ENCODE measurements at regions not wholly inside any gene's neighbourhood (a gene's known extent, or its start where the extent isn't known, plus 50 kb on each side); places are given as distances from the start of the nearest gene placed in this dataset.

GRCh38 chr3:156017352-156018030 lies 102.9 kb upstream of the KCNAB1 start:
- peak overlapping the region in 1 of 9 donors; percentile 47 for H3K27ac Mint-ChIP-seq
- intact Hi-C loops (cut with micrococcal nuclease), result no loop called here
- no peak overlapping the region for H3K27ac ChIP-seq (ENCODE audit: low read depth, low read length)
- no peak overlapping the region for H3K4me3 Mint-ChIP-seq
- ChIA-PET POLR2A (interaction anchor here (0.6 kb wide), 1 partner anchor 82 kb away, joined by 3 read pairs; no protein-coding TSS in a partner anchor), CTCF (no interaction called here)
- H3K4me1 ChIP-seq (ENCODE audit: control insufficient read depth in 2 of 2, insufficient read depth in 2 of 2, low read length in 2 of 2), result no peaks in the 10 kb centered on the region
- no peaks in the 10 kb centered on the region for H3K4me1 Mint-ChIP-seq
- peaks cover 0 to 15% (median 3%) of the 10 kb centered on the region in 5 donors for H3K27me3 Mint-ChIP-seq
- H3K27me3 ChIP-seq (ENCODE audit: control insufficient read depth in 2 of 2, insufficient read depth in 2 of 2, low read length in 2 of 2), result no peaks in the 10 kb centered on the region
- DNase-seq, result no peak
- no peaks in the 10 kb centered on the region for H3K36me3 Mint-ChIP-seq
- no peaks in the 10 kb centered on the region for H3K9me3 ChIP-seq (ENCODE audit: control insufficient read depth in 2 of 3, low read length in 3 of 3)
- ATAC-seq, result no peak
- no peaks in the 10 kb centered on the region for H3K9me3 Mint-ChIP-seq
- H3K4me3 ChIP-seq (ENCODE audit: low read length), result no peak overlapping the region
- H3K36me3 ChIP-seq (ENCODE audit: control insufficient read depth in 2 of 3, insufficient read depth in 3 of 3, low read length in 3 of 3), result no peaks in the 10 kb centered on the region

- Mint-ChIP-seq H3K27ac (no peak overlapping the region), H3K36me3 (no peaks in the 10 kb centered on the region), H3K27me3 (peaks cover 7 to 26% (median 15%) of the 10 kb centered on the region in 5 donors), H3K9me3 (no peaks in the 10 kb centered on the region), H3K4me3 (no peak overlapping the region), H3K4me1 (no peaks in the 10 kb centered on the region)
- Histone ChIP-seq H3K36me3 (ENCODE audit: control insufficient read depth in 2 of 3, insufficient read depth in 3 of 3, low read length in 3 of 3) (no peaks in the 10 kb centered on the region), H3K4me3 (ENCODE audit: low read length) (no peak overlapping the region), H3K27ac (ENCODE audit: low read depth, low read length) (no peak overlapping the region), H3K4me1 (ENCODE audit: control insufficient read depth in 2 of 2, insufficient read depth in 2 of 2, low read length in 2 of 2) (no peaks in the 10 kb centered on the region), H3K27me3 (ENCODE audit: control insufficient read depth in 2 of 2, insufficient read depth in 2 of 2, low read length in 2 of 2) (no peaks in the 10 kb centered on the region), H3K9me3 (ENCODE audit: control insufficient read depth in 2 of 3, low read length in 3 of 3) (no peaks in the 10 kb centered on the region)
- ATAC-seq (no peak), DNase-seq (no peak)
- CTCF ChIA-PET, result no interaction called here
- POLR2A ChIA-PET, result no interaction called here
- intact Hi-C loops (cut with micrococcal nuclease), result no loop called here
Measured at GRCh38 chr3:156024904-156025533, 95.4 kb upstream of the KCNAB1 start.

GRCh38 chr3:156029208-156029607 lies 91.2 kb upstream of the KCNAB1 start:
- Mint-ChIP-seq H3K27me3 (peaks cover 4 to 17% (median 9%) of the 10 kb centered on the region in 5 donors), H3K4me1 (no peaks in the 10 kb centered on the region), H3K36me3 (no peaks in the 10 kb centered on the region), H3K4me3 (no peak overlapping the region), H3K27ac (no peak overlapping the region), H3K9me3 (no peaks in the 10 kb centered on the region)
- ATAC-seq (no peak), DNase-seq (no peak)
- H3K4me3 ChIP-seq (ENCODE audit: low read length), result no peak overlapping the region
- no peak overlapping the region for H3K27ac ChIP-seq (ENCODE audit: low read depth, low read length)
- no peaks in the 10 kb centered on the region for H3K9me3 ChIP-seq (ENCODE audit: control insufficient read depth in 2 of 3, low read length in 3 of 3)
- POLR2A ChIA-PET, result no interaction called here
- H3K4me1 ChIP-seq (ENCODE audit: control insufficient read depth in 2 of 2, insufficient read depth in 2 of 2, low read length in 2 of 2), result no peaks in the 10 kb centered on the region
- CTCF ChIA-PET, result no interaction called here
- no peaks in the 10 kb centered on the region for H3K27me3 ChIP-seq (ENCODE audit: control insufficient read depth in 2 of 2, insufficient read depth in 2 of 2, low read length in 2 of 2)
- H3K36me3 ChIP-seq (ENCODE audit: control insufficient read depth in 2 of 3, insufficient read depth in 3 of 3, low read length in 3 of 3), result no peaks in the 10 kb centered on the region
- intact Hi-C loops (cut with micrococcal nuclease), result no loop called here

- Histone ChIP-seq H3K9me3 (ENCODE audit: control insufficient read depth in 2 of 3, low read length in 3 of 3) (no peaks in the 10 kb centered on the region), H3K27ac (ENCODE audit: low read depth, low read length) (no peak overlapping the region), H3K36me3 (ENCODE audit: control insufficient read depth in 2 of 3, insufficient read depth in 3 of 3, low read length in 3 of 3) (no peaks in the 10 kb centered on the region), H3K4me3 (ENCODE audit: low read length) (no peak overlapping the region), H3K4me1 (ENCODE audit: control insufficient read depth in 2 of 2, insufficient read depth in 2 of 2, low read length in 2 of 2) (no peaks in the 10 kb centered on the region), H3K27me3 (ENCODE audit: control insufficient read depth in 2 of 2, insufficient read depth in 2 of 2, low read length in 2 of 2) (no peaks in the 10 kb centered on the region)
- ATAC-seq (no peak), DNase-seq (no peak)
- ChIA-PET POLR2A (no interaction called here), CTCF (no interaction called here)
- intact Hi-C loops (cut with micrococcal nuclease), result no loop called here
- Mint-ChIP-seq H3K9me3 (no peaks in the 10 kb centered on the region), H3K27ac (peak overlapping the region in 1 of 9 donors; percentile 11), H3K4me1 (no peaks in the 10 kb centered on the region), H3K27me3 (peaks cover 0 to 9% (median 5%) of the 10 kb centered on the region in 5 donors), H3K36me3 (no peaks in the 10 kb centered on the region), H3K4me3 (no peak overlapping the region)
Measured at GRCh38 chr3:156030723-156031122, 89.7 kb upstream of the KCNAB1 start.

- no peak for DNase-seq
Measured at GRCh38 chr3:156033428-156033827, 87.0 kb upstream of the KCNAB1 start.

GRCh38 chr3:156035158-156035557 lies 85.2 kb upstream of the KCNAB1 start:
- Histone ChIP-seq H3K27me3 (ENCODE audit: control insufficient read depth in 2 of 2, insufficient read depth in 2 of 2, low read length in 2 of 2) (peaks cover 0 to 3% of the 10 kb centered on the region in 2 donors), H3K4me1 (ENCODE audit: control insufficient read depth in 2 of 2, insufficient read depth in 2 of 2, low read length in 2 of 2) (no peaks in the 10 kb centered on the region), H3K27ac (ENCODE audit: low read depth, low read length) (no peak overlapping the region), H3K36me3 (ENCODE audit: control insufficient read depth in 2 of 3, insufficient read depth in 3 of 3, low read length in 3 of 3) (no peaks in the 10 kb centered on the region), H3K9me3 (ENCODE audit: control insufficient read depth in 2 of 3, low read length in 3 of 3) (no peaks in the 10 kb centered on the region), H3K4me3 (ENCODE audit: low read length) (no peak overlapping the region)
- Mint-ChIP-seq H3K27ac (no peak overlapping the region), H3K4me1 (no peaks in the 10 kb centered on the region), H3K9me3 (no peaks in the 10 kb centered on the region), H3K4me3 (no peak overlapping the region), H3K27me3 (peaks cover 0 to 7% (median 0%) of the 10 kb centered on the region in 5 donors), H3K36me3 (no peaks in the 10 kb centered on the region)
- ATAC-seq, result no peak
- DNase-seq, result no peak
- intact Hi-C loops (cut with micrococcal nuclease), result no loop called here
- POLR2A ChIA-PET, result no interaction called here
- CTCF ChIA-PET, result no interaction called here

More at GRCh38 chr3:156033428-156033827, 87.0 kb upstream of the KCNAB1 start:
- no peaks in the 10 kb centered on the region for H3K9me3 ChIP-seq (ENCODE audit: control insufficient read depth in 2 of 3, low read length in 3 of 3)
- H3K4me1 ChIP-seq (ENCODE audit: control insufficient read depth in 2 of 2, insufficient read depth in 2 of 2, low read length in 2 of 2), result no peaks in the 10 kb centered on the region
- Mint-ChIP-seq H3K27me3 (peaks cover 0 to 7% (median 0%) of the 10 kb centered on the region in 5 donors), H3K9me3 (no peaks in the 10 kb centered on the region), H3K4me3 (no peak overlapping the region), H3K27ac (no peak overlapping the region), H3K36me3 (no peaks in the 10 kb centered on the region), H3K4me1 (no peaks in the 10 kb centered on the region)
- H3K4me3 ChIP-seq (ENCODE audit: low read length), result no peak overlapping the region
- no peak overlapping the region for H3K27ac ChIP-seq (ENCODE audit: low read depth, low read length)
- ChIA-PET POLR2A (no interaction called here), CTCF (no interaction called here)
- intact Hi-C loops (cut with micrococcal nuclease), result no loop called here
- no peak for ATAC-seq
- H3K36me3 ChIP-seq (ENCODE audit: control insufficient read depth in 2 of 3, insufficient read depth in 3 of 3, low read length in 3 of 3), result no peaks in the 10 kb centered on the region
- H3K27me3 ChIP-seq (ENCODE audit: control insufficient read depth in 2 of 2, insufficient read depth in 2 of 2, low read length in 2 of 2), result no peaks in the 10 kb centered on the region
